ENCODE measurements at regions not wholly inside any gene's neighbourhood (a gene's known extent, or its start where the extent isn't known, plus 50 kb on each side); places are given as distances from the start of the nearest gene placed in this dataset.
"Not testable (repeated sequence)": the region's sequence is repeated elsewhere in the genome, so short reads cannot be mapped to it uniquely, and the experiment has no call there.

- no peak for DNase-seq (ENCODE audit: low spot score)
These were observed 135.8 kb upstream of the FOXD4L5 start for GRCh38 chr9:65420771-65421170.

- not testable (repeated sequence) for DNase-seq (ENCODE audit: low spot score)
These were observed 134.0 kb upstream of the FOXD4L5 start for GRCh38 chr9:65418966-65419365.

- not testable (repeated sequence) for DNase-seq (ENCODE audit: low spot score)
These were observed 131.9 kb upstream of the FOXD4L5 start for GRCh38 chr9:65416948-65417347.

GRCh38 chr9:65414249-65414648 lies 129.2 kb upstream of the FOXD4L5 start:
- DNase-seq (ENCODE audit: low spot score) = not testable (repeated sequence)

- DNase-seq (ENCODE audit: low spot score) = not testable (repeated sequence)
These were observed 128.4 kb upstream of the FOXD4L5 start for GRCh38 chr9:65413371-65413770.

- DNase-seq (ENCODE audit: low spot score) = no peak
These were observed 126.9 kb upstream of the FOXD4L5 start for GRCh38 chr9:65411901-65412300.

GRCh38 chr9:65411336-65411735 lies 126.3 kb upstream of the FOXD4L5 start:
- no peak for DNase-seq (ENCODE audit: low spot score)

GRCh38 chr9:65410926-65411325 lies 125.9 kb upstream of the FOXD4L5 start:
- no peak for DNase-seq (ENCODE audit: low spot score)

GRCh38 chr9:65409471-65409980 lies 124.5 kb upstream of the FOXD4L5 start:
- DNase-seq (ENCODE audit: low spot score) = no peak

- not testable (repeated sequence) for DNase-seq (ENCODE audit: low spot score)
These were observed 123.8 kb upstream of the FOXD4L5 start for GRCh38 chr9:65408806-65409205.

GRCh38 chr9:65406625-65407024 lies 121.6 kb upstream of the FOXD4L5 start:
- DNase-seq (ENCODE audit: low spot score) = not testable (repeated sequence)

- DNase-seq (ENCODE audit: low spot score) = not testable (repeated sequence)
These were observed 120.8 kb upstream of the FOXD4L5 start for GRCh38 chr9:65405766-65406165.

- no peak for DNase-seq (ENCODE audit: low spot score)
These were observed 120.2 kb upstream of the FOXD4L5 start for GRCh38 chr9:65405253-65405652.

GRCh38 chr9:65404232-65405006 lies 119.4 kb upstream of the FOXD4L5 start:
- DNase-seq (ENCODE audit: low spot score) = no peak

GRCh38 chr9:65403721-65404120 lies 118.7 kb upstream of the FOXD4L5 start:
- DNase-seq (ENCODE audit: low spot score) = no peak

GRCh38 chr9:65403072-65403471 lies 118.1 kb upstream of the FOXD4L5 start:
- not testable (repeated sequence) for DNase-seq (ENCODE audit: low spot score)

- DNase-seq (ENCODE audit: low spot score) = not testable (repeated sequence)
These were observed 117.3 kb upstream of the FOXD4L5 start for GRCh38 chr9:65402206-65402870.

GRCh38 chr9:65401456-65402045 lies 116.5 kb upstream of the FOXD4L5 start:
- not testable (repeated sequence) for DNase-seq (ENCODE audit: low spot score)

- no peak for DNase-seq (ENCODE audit: low spot score)
These were observed 115.9 kb upstream of the FOXD4L5 start for GRCh38 chr9:65400886-65401285.

- DNase-seq (ENCODE audit: low spot score) = peak; percentile 25
These were observed 113.0 kb upstream of the FOXD4L5 start for GRCh38 chr9:65397763-65398719.

- DNase-seq (ENCODE audit: low spot score) = not testable (repeated sequence)
These were observed 112.2 kb upstream of the FOXD4L5 start for GRCh38 chr9:65397226-65397625.

Data from HT-29 (cell line).